G401 (cell line): ENCODE measurements at regions not wholly inside any gene's neighbourhood (a gene's known extent, or its start where the extent isn't known, plus 50 kb on each side); places are given as distances from the start of the nearest gene placed in this dataset.

Source experiments
- DNase-seq: peaks from one replicate; pipeline ENCODE4 v3.0.0-alpha.2; 2015; ENCODE audit warnings: low spot score
- in situ Hi-C: cut with HindIII; loops from 2 replicates; pipeline ENCODE4 v1.10.0; 2016; ENCODE audit warnings: low sequenced_read_pairs, mixed read lengths

DNA sequence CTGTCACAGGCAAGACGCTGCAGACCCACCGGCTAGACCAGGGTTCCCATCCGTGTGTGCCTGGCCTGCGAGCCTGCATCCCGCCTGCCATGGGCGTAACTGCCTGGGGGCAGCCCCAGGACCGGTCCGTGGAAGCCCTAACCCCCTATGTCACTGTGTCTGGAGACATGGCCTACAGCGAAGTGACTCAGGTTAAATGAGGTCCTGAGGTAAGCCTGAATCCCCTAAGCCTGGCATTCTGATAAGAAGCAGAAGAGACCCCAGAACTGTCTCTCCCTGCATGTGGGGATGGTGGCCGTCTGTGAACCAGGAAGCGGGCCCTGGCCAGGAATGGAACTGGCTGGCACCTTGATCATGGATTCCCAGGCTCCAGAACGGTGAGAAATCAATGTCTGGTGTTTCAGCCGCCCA, 570.1 kb downstream of the BRD1 start:
- no peak for DNase-seq
- in situ Hi-C loops, result no loop called here

DNA sequence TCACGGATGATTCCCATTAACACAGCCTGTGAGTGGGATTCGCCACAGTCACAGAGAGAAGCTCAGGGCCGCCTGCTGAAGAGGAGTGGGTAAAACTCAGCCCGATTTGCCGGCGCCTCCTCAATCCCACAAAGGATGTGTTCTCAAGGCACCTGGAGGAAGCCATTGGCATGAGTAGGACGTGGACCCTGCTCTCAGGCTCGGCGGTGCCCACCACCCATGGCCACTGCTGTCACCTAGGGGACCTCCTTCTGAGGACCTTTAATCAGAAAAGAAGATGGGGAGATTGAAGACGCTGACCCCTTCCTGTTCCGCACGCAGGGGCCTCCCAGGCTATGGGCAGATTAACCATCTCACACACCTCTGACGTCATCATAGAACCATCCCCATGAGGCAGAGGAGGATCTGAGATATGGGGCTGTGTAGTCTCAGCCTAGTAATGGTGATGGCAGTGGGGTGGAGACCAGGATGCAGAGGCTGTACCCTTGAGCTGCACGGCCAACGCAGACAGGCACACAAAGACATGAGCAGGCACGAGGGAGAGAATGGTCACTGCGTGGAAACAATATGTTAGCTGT, 571.8 kb downstream of the BRD1 start:
- DNase-seq, result no peak
- in situ Hi-C loops, result no loop called here

DNA sequence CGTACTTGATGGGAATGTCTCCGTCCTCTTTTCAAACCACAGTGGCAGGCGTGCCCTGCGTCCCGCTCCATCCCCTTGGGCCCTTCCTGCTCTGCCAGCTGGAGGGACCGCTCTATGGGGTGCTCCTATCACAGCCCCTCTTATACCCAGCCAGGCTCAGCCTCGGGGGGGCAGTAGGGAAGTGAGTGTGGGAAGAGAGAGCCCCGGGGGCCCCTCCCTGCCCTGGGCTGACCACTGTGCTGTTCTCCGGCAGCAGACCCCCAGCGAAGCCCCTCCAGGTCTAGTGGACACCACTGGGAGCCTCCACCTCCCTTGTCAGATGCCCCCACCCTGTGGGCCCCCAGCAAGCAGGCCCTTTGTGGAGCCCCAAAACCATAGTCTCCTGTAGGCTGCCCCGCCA, 572.5 kb downstream of the BRD1 start:
- in situ Hi-C loops, result no loop called here

DNA sequence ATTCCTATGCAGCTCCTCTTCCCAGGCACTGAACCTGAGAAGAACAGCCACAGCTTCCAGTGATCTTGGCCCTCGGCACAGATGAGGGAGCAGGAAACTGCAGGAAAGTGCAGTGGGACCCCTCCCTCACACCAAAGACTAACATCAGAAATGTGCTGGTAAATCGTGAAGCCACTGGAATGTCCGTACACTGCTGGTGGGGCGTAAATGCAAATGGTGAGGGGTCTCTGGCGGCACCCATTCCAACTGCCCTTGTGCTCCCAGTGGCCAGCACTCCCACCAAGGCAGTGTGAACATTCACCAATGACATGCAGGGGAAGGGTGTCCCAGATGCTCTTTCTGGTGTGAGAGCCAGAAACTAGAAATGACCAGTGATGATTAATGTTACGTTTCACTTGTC, 574.0 kb downstream of the BRD1 start:
- in situ Hi-C loops, result no loop called here
- no peak for DNase-seq

More for the DNA sequence above, 572.5 kb downstream of the BRD1 start:
- no peak for DNase-seq

DNA sequence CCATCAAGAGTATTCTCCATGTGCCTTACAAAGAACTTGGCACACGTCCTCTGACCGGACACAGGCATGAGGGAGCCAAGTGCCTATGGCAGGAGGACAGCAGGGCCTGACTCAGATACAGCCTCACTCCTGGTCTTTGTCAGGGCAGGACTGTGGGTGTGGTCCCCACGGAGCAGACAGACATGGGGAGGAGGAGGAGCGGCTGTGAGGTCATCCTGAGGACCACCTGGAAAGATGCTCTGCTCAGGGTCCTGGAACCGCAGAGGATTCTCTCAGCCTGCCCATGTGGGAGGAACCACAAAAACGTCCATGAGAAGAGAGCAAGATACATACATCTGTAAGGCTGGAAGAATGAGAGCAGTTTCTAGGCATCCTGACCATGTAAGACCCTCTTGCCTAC, 576.3 kb downstream of the BRD1 start:
- DNase-seq, result no peak
- in situ Hi-C loops, result no loop called here

DNA sequence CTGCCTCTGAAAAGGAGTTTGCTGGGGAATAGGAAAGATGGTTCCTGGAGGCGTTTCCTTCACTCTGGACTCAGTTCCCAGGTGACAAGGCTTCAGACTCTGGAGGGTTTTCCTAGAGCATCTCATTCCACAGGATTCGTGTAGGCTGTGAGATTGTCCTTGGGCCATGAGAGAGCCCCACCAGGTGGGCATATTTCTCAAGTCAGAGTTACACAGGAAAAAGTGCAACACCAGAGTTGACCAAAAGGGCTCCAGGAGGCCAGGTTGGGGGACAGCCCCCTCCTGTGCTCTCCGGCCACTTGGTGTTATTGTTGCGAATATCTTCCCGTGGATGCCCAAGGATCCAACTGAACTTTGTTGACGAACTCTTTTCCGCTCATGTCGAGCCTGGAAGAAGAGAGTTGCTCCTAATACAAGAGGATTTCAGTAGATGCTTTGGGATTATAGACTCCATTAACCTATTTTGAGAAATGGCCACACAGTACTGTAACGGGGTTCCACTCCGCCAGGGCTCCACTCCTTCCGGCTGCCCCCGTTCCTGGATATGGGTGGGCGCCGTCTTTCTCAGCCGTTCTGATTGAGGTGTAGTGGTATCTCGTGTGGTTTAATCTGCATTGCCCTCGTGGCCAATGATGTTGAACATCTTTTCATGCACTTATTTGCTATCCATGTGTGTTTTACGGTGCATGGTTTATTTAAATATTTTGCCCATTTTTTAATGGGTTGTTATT, 580.3 kb downstream of the BRD1 start:
- no peak for DNase-seq

DNA sequence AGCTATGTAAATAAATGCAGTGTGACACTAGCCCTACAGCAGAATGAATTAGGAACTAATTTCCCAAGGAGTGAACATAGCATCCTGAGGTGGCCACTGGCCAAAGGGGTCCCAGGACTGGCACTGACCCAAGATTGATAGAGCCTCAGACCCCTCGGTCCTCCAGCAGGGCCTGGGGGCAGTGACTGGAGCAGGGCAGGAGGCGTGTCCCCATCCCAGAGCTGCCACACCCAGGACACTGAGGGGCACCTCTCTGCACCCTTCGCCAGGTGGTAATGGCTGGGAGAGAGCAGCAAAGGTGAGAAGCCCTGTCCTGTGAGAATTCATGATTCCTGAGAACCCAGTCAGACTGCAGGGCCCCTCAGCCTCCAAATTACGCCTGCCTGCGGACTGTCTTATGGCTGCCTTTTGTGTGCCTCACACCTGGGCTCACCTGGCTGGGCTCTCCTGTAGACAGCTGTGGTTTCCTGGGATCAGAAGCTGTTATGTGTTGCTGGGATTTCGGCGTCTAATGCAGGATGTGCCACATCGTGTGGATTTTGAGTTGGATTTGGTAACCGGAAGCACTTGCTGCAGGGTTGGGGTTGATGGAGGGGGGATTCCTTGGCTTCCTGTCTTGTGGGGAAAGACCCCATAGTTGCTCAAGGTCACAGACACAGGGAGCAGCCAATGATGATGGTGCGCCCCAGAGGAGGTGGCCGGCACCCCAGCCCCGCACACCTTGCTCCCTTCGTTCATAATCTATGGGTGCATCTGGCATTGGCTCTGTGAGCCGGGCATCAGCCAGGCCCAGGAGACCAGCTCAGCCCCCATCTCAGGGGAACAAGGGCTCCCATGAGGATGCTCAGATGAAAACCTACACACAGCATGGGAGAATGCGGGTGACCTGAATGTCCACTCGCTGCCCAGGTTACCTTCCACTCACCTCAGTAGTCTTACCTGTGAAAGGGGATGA, 582.9 kb downstream of the BRD1 start:
- DNase-seq, result no peak
- in situ Hi-C loops, result no loop called here

More for the DNA sequence above, 580.3 kb downstream of the BRD1 start:
- in situ Hi-C loops, result no loop called here

DNA sequence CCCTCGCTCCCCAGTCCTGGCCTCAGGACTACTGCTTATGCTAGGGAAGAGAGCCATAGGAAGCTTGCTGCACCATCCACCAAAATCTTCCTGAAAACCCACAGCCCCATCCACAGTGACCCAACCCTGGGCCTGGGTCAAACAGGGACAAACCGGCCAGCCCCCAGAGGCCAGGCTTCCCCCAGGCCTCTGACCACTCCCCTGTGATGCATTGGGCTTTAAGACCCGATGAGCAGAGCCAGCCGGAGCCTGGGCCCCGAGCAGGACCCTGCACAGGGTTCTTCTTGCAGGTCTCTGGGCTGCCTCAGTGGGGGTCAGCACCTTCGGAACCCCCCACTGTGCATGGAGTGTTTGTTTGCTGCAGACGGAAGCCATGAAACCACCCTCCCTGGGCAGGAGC, 583.7 kb downstream of the BRD1 start:
- DNase-seq, result no peak
- in situ Hi-C loops, result no loop called here

DNA sequence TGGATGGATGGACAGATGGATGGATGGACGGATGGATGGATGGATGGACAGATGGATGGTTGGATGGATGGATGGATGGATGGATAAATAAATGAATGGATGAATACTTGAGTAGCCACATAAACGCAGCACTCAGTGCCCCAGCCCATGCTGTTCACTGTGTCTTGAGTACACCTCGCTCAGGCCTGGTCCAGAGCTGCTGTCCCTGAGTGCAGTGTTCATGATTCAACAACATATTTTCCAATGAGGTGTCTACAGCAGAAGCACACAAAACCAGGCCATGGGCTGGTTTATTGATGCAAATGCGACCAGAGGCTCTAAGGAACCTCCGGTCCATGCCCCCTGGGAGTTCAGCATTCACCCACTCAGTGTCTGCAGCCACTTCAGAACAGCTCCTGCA, 584.3 kb downstream of the BRD1 start:
- DNase-seq, result no peak
- in situ Hi-C loops, result no loop called here

DNA sequence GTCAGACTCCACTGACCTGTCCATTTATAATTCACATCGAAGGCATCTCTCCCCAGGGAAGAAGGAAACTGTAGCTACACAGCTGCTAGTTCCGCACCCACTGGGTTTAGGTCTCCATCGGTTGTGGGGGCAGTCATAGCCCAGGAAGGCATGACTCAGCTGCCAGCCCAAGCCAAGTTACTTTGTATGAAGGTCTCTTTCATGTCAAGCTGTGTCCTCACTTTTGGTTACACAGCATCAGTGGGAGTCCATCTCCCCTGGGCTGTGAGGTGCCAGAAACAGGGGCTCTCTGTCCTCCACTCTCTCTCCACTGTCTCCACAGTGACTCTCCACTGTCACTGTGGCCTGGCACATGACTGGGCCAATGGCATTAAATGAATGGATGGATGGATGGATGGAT, 585.2 kb downstream of the BRD1 start:
- DNase-seq, result no peak
- in situ Hi-C loops, result no loop called here

DNA sequence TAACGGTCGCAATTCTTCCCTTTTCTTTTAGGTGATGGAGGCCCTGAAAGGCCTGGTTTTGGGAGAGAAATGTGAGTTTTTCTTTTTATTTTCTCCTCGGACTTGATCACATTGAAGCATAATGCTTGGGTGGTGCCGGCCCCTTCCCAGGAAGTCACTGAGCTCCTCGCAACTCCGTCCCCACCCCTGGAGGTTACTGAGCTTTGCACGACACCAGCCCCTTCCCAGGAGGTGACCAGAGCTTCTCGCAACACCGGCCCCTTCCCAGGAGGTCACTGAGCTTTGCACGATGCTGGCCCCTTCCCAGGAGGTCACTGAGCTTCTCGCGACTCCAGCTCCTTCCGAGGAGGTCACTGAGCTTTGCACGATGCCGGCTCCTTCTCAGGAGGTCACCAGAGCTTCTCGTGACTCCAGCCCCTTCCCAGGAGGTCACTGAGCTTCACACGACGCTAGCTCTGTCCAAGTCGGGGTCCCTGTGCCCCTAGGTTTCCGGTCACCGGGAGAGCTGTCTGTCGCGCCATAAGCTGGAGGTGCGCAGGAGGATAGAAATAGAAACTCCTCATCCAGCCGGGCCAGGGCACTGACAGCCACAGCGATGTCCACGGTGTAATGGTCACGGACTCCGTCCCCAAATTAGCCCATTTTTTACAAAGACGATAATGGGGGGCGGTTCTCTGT, 586.4 kb downstream of the BRD1 start:
- no peak for DNase-seq
- in situ Hi-C loops, result no loop called here

DNA sequence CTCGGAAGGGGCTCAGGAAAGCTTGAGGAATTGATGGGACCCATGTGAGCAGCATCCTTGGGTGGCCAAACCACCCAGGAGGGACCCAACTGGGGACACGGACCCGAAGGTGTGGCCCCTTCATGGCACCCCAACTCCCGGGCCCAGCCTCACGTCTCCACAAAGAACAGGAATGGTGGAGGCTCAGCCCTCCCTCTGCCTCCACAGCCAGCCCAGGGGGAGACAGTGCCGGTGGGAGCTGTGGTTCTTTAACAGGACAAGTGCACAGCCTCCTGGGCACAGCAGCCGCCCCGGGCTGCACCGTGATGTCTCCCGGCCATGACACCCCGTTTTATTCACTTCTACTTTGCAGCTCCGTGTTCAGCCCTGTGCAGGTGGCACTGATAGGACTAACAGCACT, 587.2 kb downstream of the BRD1 start:
- in situ Hi-C loops, result no loop called here
- no peak for DNase-seq

DNA sequence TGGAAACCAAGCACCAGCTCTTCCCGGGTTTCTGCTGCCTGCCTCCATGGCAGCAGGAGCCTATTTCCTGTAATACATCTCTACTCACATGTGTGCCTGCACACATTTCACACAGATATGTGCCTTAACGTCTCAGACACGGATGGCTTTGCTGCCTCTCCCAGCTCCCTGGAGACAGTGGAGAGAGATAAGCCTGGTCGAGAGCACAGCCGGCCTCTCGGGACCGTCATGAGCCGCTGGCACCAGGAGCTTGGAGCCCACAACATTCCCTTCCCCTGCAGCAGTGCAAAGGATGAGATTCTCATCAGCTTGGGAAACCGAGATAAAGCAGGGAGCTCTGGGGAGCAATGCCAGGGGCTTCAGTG, 587.7 kb downstream of the BRD1 start:
- in situ Hi-C loops, result no loop called here
- no peak for DNase-seq

DNA sequence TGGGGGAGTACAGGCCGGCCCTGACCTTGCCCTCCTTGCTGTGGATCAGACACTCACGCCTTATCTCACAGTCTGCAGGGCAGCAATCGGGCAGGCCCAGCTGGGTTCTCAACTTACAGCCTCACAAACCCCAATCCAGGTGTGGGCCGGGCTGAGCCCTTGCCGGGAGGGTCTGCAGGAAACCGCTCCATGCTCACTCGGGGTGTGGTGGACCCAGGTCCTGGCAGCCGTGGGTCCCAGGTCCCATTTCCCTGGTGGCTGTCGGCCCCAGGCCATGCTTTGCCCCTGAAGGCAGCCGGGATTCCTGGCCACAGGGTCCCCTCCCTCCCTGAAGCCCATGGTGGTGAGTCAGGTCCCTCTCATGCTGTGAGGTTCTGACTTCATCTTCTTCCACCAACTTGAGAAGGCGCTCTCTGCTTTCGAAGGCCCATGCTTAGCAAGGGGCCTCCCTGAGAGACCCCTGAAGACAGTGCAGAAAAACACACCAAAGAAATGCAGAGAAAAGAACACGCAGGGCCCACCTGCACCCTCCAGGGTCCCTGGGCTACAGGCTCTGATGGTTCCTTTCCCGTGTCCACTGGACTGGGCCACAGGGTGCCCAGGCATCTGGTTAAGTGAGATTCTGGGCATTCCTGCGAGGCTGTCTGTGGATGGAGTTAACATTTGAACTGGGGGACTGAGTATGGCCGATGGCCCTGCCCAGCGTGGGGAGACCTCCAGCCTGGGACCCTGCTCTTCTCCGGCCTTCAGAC, 588.2 kb downstream of the BRD1 start:
- in situ Hi-C loops, result no loop called here
- DNase-seq, result no peak

DNA sequence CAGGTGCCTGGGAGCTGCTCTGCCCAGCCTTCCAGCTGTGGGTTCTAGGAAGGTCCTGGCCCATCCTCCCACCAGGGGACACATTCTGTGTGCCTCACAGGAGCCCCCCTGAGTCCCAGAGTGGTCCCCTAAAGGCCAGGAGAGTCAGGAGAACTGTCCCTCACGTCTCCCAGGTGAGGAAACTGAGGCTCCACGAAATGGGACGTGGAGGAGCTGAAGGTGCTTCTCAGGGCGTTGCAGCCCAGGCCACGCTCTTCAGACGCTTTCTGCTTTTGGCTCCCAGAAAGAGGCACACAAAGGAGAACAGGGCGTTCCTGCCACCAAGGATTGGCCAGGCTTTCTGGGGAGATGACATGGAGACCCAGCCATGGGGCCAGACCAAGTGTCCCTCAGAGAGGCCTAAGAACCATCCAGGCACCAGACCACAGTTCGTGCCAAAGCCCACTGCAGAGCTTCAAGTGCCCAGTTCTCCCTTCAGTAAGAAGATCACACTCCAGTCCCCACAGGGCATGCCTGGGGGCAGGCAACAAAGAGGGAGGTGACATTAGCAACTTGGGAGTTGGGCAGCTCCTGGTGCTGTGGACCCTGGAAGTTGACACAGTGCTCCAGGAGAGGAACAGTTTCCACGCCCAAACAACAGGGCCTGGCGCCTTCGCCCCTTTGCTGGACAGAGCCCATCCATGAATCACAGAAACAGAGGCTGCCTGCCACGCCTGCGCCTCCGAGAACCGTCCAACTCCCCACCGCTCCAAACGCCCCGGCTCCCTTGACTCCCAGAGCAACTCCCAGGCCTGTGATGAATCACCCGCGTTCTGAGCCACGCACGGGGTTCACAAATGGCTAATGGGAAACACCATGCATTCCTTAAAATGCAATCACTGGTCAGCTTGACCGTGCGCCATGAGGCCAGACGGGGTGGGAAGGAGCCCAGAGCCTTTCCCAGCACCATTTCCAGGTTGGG, 589.2 kb downstream of the BRD1 start:
- in situ Hi-C loops, result no loop called here
- DNase-seq, result no peak

DNA sequence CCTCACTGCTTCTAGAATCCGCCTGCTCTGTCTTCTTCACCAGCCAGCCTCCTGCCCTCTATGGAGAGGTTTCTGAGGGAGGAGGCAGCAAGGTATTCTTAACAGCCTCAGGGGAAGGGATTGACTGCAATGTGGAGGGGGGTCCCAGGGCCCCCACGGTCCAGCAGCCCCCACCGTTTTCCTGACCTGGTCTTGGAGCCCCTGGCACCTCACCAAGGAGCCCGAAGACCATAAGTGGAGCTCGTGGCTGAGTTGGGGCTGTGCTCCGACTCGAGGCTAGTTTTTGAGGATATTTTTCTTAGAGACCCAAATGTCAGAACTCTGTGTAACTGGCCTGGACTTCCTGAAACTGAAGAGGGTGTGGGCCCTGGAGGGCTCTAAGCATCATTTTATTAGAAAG, 590.0 kb downstream of the BRD1 start:
- no peak for DNase-seq
- in situ Hi-C loops, result no loop called here

DNA sequence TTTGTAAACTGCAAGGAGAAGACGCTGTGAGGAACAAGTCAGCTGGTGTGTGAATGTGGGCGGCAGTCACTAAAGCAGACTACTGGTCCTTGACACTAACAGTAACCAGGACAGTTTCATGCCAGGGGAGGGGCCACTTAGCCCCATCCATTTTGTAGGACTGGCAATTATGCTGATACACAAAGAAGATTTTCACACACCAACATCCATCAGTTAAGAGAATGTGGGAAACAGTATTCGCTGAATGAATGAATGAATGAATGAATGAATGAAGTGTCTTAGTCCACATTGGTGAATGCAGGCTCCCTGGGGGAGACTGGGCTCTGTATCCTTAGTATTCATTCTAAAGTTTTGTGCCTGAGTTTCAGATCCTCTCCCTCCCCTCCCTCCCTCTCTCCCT, 590.4 kb downstream of the BRD1 start:
- DNase-seq, result no peak
- in situ Hi-C loops, result no loop called here

DNA sequence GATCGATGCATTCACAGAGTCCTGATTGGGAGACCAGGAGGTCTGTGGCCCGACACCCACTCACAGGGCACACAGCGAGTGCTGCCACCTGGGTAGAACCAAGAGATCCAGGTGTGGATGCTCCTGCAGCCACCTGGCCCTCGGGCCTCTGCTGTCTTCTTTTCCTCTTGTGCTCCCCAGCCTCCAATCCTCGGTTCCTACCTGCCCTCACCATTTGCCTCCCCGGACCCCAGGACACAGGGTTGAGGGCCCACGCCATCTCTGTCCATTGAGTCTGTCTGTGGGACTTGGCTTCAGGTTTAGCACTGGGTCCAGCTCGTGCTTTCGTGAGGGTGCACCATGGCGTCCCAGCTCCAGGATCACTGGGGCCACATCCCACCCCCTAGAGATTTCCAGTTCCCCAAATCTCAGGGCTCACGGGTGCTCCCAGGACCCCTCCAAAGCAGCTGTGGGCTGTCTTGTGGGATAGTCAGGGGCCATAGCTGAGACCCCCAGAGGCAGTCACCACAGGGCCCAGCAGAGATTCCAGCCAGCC, 591.1 kb downstream of the BRD1 start:
- DNase-seq, result no peak
- in situ Hi-C loops, result no loop called here
